ENCODE measurements at regions not wholly inside any gene's neighbourhood (a gene's known extent, or its start where the extent isn't known, plus 50 kb on each side); places are given as distances from the start of the nearest gene placed in this dataset.

- Histone ChIP-seq H3K36me3 (ENCODE audit: insufficient read depth) (no peaks in the 10 kb centered on the region), H3K4me3 (ENCODE audit: low read depth, low read length) (peak overlapping the region; percentile 61), H3K4me1 (ENCODE audit: insufficient read depth) (no peaks in the 10 kb centered on the region), H3K27ac (ENCODE audit: low read depth) (peak overlapping the region; percentile 44)
- 6% methylated on average over 18 of the region's 18 CpGs for WGBS
- DNase-seq (ENCODE audit: extremely low spot score): no peak
Measured at GRCh38 chr6:26205625-26206574, 118.7 kb downstream of the HFE start.

GRCh38 chr6:26206868-26207801 lies 119.9 kb downstream of the HFE start:
- WGBS: 60% methylated on average over 8 of the region's 8 CpGs
- no peak overlapping the region for H3K27ac ChIP-seq (ENCODE audit: low read depth)
- no peak overlapping the region for H3K4me3 ChIP-seq (ENCODE audit: low read depth, low read length)

GRCh38 chr6:26211963-26212362 lies 124.7 kb downstream of the HFE start:
- 54% methylated on average over 1 of the region's 1 CpG for WGBS
- no peak overlapping the region for H3K4me3 ChIP-seq (ENCODE audit: low read depth, low read length)
- H3K36me3 ChIP-seq (ENCODE audit: insufficient read depth): no peaks in the 10 kb centered on the region

More at GRCh38 chr6:26206868-26207801, 119.9 kb downstream of the HFE start:
- no peaks in the 10 kb centered on the region for H3K36me3 ChIP-seq (ENCODE audit: insufficient read depth)
- no peaks in the 10 kb centered on the region for H3K4me1 ChIP-seq (ENCODE audit: insufficient read depth)
- DNase-seq (ENCODE audit: extremely low spot score): no peak

GRCh38 chr6:26213334-26214075 lies 126.3 kb downstream of the HFE start:
- no peak for DNase-seq (ENCODE audit: extremely low spot score)
- 97% methylated on average over 2 of the region's 2 CpGs for WGBS
- Histone ChIP-seq H3K27ac (ENCODE audit: low read depth) (no peak overlapping the region), H3K4me3 (ENCODE audit: low read depth, low read length) (no peak overlapping the region), H3K4me1 (ENCODE audit: insufficient read depth) (no peaks in the 10 kb centered on the region), H3K36me3 (ENCODE audit: insufficient read depth) (no peaks in the 10 kb centered on the region)

More at GRCh38 chr6:26211963-26212362, 124.7 kb downstream of the HFE start:
- Histone ChIP-seq H3K27ac (ENCODE audit: low read depth) (no peak overlapping the region), H3K4me1 (ENCODE audit: insufficient read depth) (no peaks in the 10 kb centered on the region)
- no peak for DNase-seq (ENCODE audit: extremely low spot score)

- 18% methylated on average over 32 of the region's 32 CpGs for WGBS
- no peaks in the 10 kb centered on the region for H3K4me1 ChIP-seq (ENCODE audit: insufficient read depth)
- no peak overlapping the region for H3K4me3 ChIP-seq (ENCODE audit: low read depth, low read length)
- no peak for DNase-seq (ENCODE audit: extremely low spot score)
- no peaks in the 10 kb centered on the region for H3K36me3 ChIP-seq (ENCODE audit: insufficient read depth)
- H3K27ac ChIP-seq (ENCODE audit: low read depth): no peak overlapping the region
Measured at GRCh38 chr6:26214803-26215584, 127.8 kb downstream of the HFE start.

GRCh38 chr6:26215585-26216358 lies 128.5 kb downstream of the HFE start:
- WGBS: 1% methylated on average over 31 of the region's 31 CpGs
- Histone ChIP-seq H3K36me3 (ENCODE audit: insufficient read depth) (no peaks in the 10 kb centered on the region), H3K27ac (ENCODE audit: low read depth) (no peak overlapping the region), H3K4me3 (ENCODE audit: low read depth, low read length) (no peak overlapping the region), H3K4me1 (ENCODE audit: insufficient read depth) (no peaks in the 10 kb centered on the region)
- no peak for DNase-seq (ENCODE audit: extremely low spot score)

GRCh38 chr6:26216359-26216885 lies 129.2 kb downstream of the HFE start:
- peak overlapping the region; percentile 36 for H3K4me3 ChIP-seq (ENCODE audit: low read depth, low read length)
- DNase-seq (ENCODE audit: extremely low spot score): peak; percentile 99
- H3K36me3 ChIP-seq (ENCODE audit: insufficient read depth): no peaks in the 10 kb centered on the region
- no peak overlapping the region for H3K27ac ChIP-seq (ENCODE audit: low read depth)
- under 1% methylated on average over 22 of the region's 22 CpGs for WGBS
- H3K4me1 ChIP-seq (ENCODE audit: insufficient read depth): no peaks in the 10 kb centered on the region

- H3K4me3 ChIP-seq (ENCODE audit: low read depth, low read length): peak overlapping the region; percentile 36
- H3K4me1 ChIP-seq (ENCODE audit: insufficient read depth): no peaks in the 10 kb centered on the region
- H3K27ac ChIP-seq (ENCODE audit: low read depth): peak overlapping the region; percentile 81
- under 1% methylated on average over 44 of the region's 44 CpGs for WGBS
- no peak for DNase-seq (ENCODE audit: extremely low spot score)
- no peaks in the 10 kb centered on the region for H3K36me3 ChIP-seq (ENCODE audit: insufficient read depth)
Measured at GRCh38 chr6:26216886-26217713, 129.9 kb downstream of the HFE start.

GRCh38 chr6:26217714-26218075 lies 130.5 kb downstream of the HFE start:
- Histone ChIP-seq H3K36me3 (ENCODE audit: insufficient read depth) (no peaks in the 10 kb centered on the region), H3K27ac (ENCODE audit: low read depth) (no peak overlapping the region), H3K4me3 (ENCODE audit: low read depth, low read length) (no peak overlapping the region), H3K4me1 (ENCODE audit: insufficient read depth) (no peaks in the 10 kb centered on the region)
- no peak for DNase-seq (ENCODE audit: extremely low spot score)
- 12% methylated on average over 10 of the region's 10 CpGs for WGBS

- DNase-seq (ENCODE audit: extremely low spot score): no peak
- no peaks in the 10 kb centered on the region for H3K4me1 ChIP-seq (ENCODE audit: insufficient read depth)
- H3K4me3 ChIP-seq (ENCODE audit: low read depth, low read length): no peak overlapping the region
- H3K36me3 ChIP-seq (ENCODE audit: insufficient read depth): no peaks in the 10 kb centered on the region
- no peak overlapping the region for H3K27ac ChIP-seq (ENCODE audit: low read depth)
- WGBS: 80% methylated on average over 2 of the region's 2 CpGs
Measured at GRCh38 chr6:26218824-26219223, 131.6 kb downstream of the HFE start.

- no peak for DNase-seq (ENCODE audit: extremely low spot score)
- no peak overlapping the region for H3K27ac ChIP-seq (ENCODE audit: low read depth)
- H3K36me3 ChIP-seq (ENCODE audit: insufficient read depth): no peaks in the 10 kb centered on the region
- H3K4me3 ChIP-seq (ENCODE audit: low read depth, low read length): no peak overlapping the region
- no peaks in the 10 kb centered on the region for H3K4me1 ChIP-seq (ENCODE audit: insufficient read depth)
- WGBS: 83% methylated on average over 5 of the region's 5 CpGs
Measured at GRCh38 chr6:26220145-26220970, 133.1 kb downstream of the HFE start.
